ENCODE measurements at regions not wholly inside any gene's neighbourhood (a gene's known extent, or its start where the extent isn't known, plus 50 kb on each side); places are given as distances from the start of the nearest gene placed in this dataset.
A peak's percentile ranks its signal among the peaks of the same experiment; 100 is the strongest.
"Not testable (repeated sequence)": the region's sequence is repeated elsewhere in the genome, so short reads cannot be mapped to it uniquely, and the experiment has no call there.

GRCh38 chr1:105004515-105004914 lies 1254.8 kb downstream of the AMY1C start:
- DNase-seq = no peak

- no peak for DNase-seq
Measured at GRCh38 chr1:105005594-105006195, 1256.0 kb downstream of the AMY1C start.

GRCh38 chr1:105017587-105017986 lies 1267.9 kb downstream of the AMY1C start:
- DNase-seq = no peak

- no peak for DNase-seq
Measured at GRCh38 chr1:105023719-105024118, 1274.0 kb downstream of the AMY1C start.

GRCh38 chr1:105027838-105028471 lies 1278.3 kb downstream of the AMY1C start:
- DNase-seq = no peak

- DNase-seq = no peak
Measured at GRCh38 chr1:105072446-105072845, 1322.7 kb downstream of the AMY1C start.

GRCh38 chr1:105072850-105073249 lies 1323.2 kb downstream of the AMY1C start:
- no peak for DNase-seq

- DNase-seq = no peak
Measured at GRCh38 chr1:105073660-105074059, 1324.0 kb downstream of the AMY1C start.

GRCh38 chr1:105083611-105084010 lies 1333.9 kb downstream of the AMY1C start:
- DNase-seq = peak; percentile 11

- no peak for DNase-seq
Measured at GRCh38 chr1:105087506-105087905, 1337.8 kb downstream of the AMY1C start.

- no peak for DNase-seq
Measured at GRCh38 chr1:105088166-105088565, 1338.5 kb downstream of the AMY1C start.

- DNase-seq = not testable (repeated sequence)
Measured at GRCh38 chr1:105093893-105094292, 1344.2 kb downstream of the AMY1C start.

GRCh38 chr1:105100102-105100501 lies 1350.4 kb downstream of the AMY1C start:
- DNase-seq = peak; percentile 35

- peak; percentile 11 for DNase-seq
Measured at GRCh38 chr1:105101261-105101660, 1351.6 kb downstream of the AMY1C start.

GRCh38 chr1:105102371-105102770 lies 1352.7 kb downstream of the AMY1C start:
- no peak for DNase-seq

GRCh38 chr1:105122041-105122440 lies 1372.3 kb downstream of the AMY1C start:
- no peak for DNase-seq

- DNase-seq = peak; percentile 36
Measured at GRCh38 chr1:105137543-105138457, 1388.1 kb downstream of the AMY1C start.

- DNase-seq = peak; percentile 44
Measured at GRCh38 chr1:105138458-105138893, 1388.8 kb downstream of the AMY1C start.

- peak; percentile 88 for DNase-seq
Measured at GRCh38 chr1:105172788-105173187, 1423.1 kb downstream of the AMY1C start.

- DNase-seq = no peak
Measured at GRCh38 chr1:105180789-105181188, 1431.1 kb downstream of the AMY1C start.

GRCh38 chr1:105204836-105205371 lies 1455.2 kb downstream of the AMY1C start:
- no peak for DNase-seq

- DNase-seq = no peak
Measured at GRCh38 chr1:105208581-105208980, 1458.9 kb downstream of the AMY1C start.

GRCh38 chr1:105210747-105211146 lies 1461.0 kb downstream of the AMY1C start:
- no peak for DNase-seq

Measured in eye (tissue), 1 donor.